GM18498 (cell line): ENCODE measurements at regions not wholly inside any gene's neighbourhood (a gene's known extent, or its start where the extent isn't known, plus 50 kb on each side); places are given as distances from the start of the nearest gene placed in this dataset.

Source experiments
- ATAC-seq: cut with Tn5 transposase; IDR thresholded peaks from one replicate; pipeline ENCODE4 v1.9.1; 2021; ENCODE audit warnings: mild to moderate bottlenecking, moderate library complexity; ENCODE audit not compliant: unreplicated experiment

- ATAC-seq, result no peak
These were observed 96.5 kb upstream of the DAAM1 start for GRCh38 chr14:59091976-59092375.

GRCh38 chr14:59093902-59094301, 94.6 kb upstream of the DAAM1 start:
- no peak for ATAC-seq

- no peak for ATAC-seq
These were observed 92.2 kb upstream of the DAAM1 start for GRCh38 chr14:59096303-59096702.

- ATAC-seq, result no peak
These were observed 90.8 kb upstream of the DAAM1 start for GRCh38 chr14:59097681-59098080.

GRCh38 chr14:59098377-59098776, 90.1 kb upstream of the DAAM1 start:
- ATAC-seq, result no peak

- ATAC-seq, result no peak
These were observed 88.3 kb upstream of the DAAM1 start for GRCh38 chr14:59100205-59100604.

GRCh38 chr14:59101476-59101875, 87.0 kb upstream of the DAAM1 start:
- ATAC-seq, result no peak

GRCh38 chr14:59103396-59103795, 85.1 kb upstream of the DAAM1 start:
- ATAC-seq, result no peak

- no peak for ATAC-seq
These were observed 80.6 kb upstream of the DAAM1 start for GRCh38 chr14:59107819-59108218.

GRCh38 chr14:59116984-59117415, 71.5 kb upstream of the DAAM1 start:
- no peak for ATAC-seq

GRCh38 chr14:59117754-59118528, 70.5 kb upstream of the DAAM1 start:
- ATAC-seq, result no peak

- ATAC-seq, result no peak
These were observed 67.5 kb upstream of the DAAM1 start for GRCh38 chr14:59120921-59121320.

- no peak for ATAC-seq
These were observed 64.9 kb upstream of the DAAM1 start for GRCh38 chr14:59123531-59123930.

- no peak for ATAC-seq
These were observed 64.5 kb upstream of the DAAM1 start for GRCh38 chr14:59123975-59124374.

- ATAC-seq, result no peak
These were observed 63.3 kb upstream of the DAAM1 start for GRCh38 chr14:59125156-59125555.

GRCh38 chr14:59126714-59127436, 61.6 kb upstream of the DAAM1 start:
- peak; percentile 65 for ATAC-seq

GRCh38 chr14:59127437-59127732, 61.1 kb upstream of the DAAM1 start:
- ATAC-seq, result no peak

- no peak for ATAC-seq
These were observed 58.0 kb upstream of the DAAM1 start for GRCh38 chr14:59130462-59130861.

- ATAC-seq, result no peak
These were observed 56.3 kb upstream of the DAAM1 start for GRCh38 chr14:59131938-59132795.

- ATAC-seq, result no peak
These were observed 55.5 kb upstream of the DAAM1 start for GRCh38 chr14:59132796-59133494.

GRCh38 chr14:59133709-59134108, 54.8 kb upstream of the DAAM1 start:
- no peak for ATAC-seq
